PC-3 (cell line): ENCODE measurements at regions not wholly inside any gene's neighbourhood (a gene's known extent, or its start where the extent isn't known, plus 50 kb on each side); places are given as distances from the start of the nearest gene placed in this dataset.

Source experiments
- ATAC-seq: fragments of 200-7000 bp; cut with Tn5 transposase; 2 replicates; pipeline ENCODE4 v1.9.1; 2020; ENCODE audit warnings: mild to moderate bottlenecking, moderate library complexity
- BruUV-seq: library from RNA; stranded (reverse); fragments of 400-500 nt; replicated peaks from 2 replicates; lab custom pipeline; 2021; lab: Mats Ljungman, UMichigan
- CTCF ChIA-PET: fragments of 300-600 bp; sonication (Branson Sonifier 250); formaldehyde crosslinking; loops from one replicate; lab custom pipeline; 2022; ENCODE audit warnings: antibody characterized with exemption; lab: Charles Lee
- POLR2A ChIA-PET: fragments of 300-600 bp; sonication (Branson Sonifier 250); formaldehyde crosslinking; loops from one replicate; lab custom pipeline; 2022; ENCODE audit warnings: antibody characterized with exemption; ENCODE audit not compliant: unreplicated experiment; lab: Charles Lee
- DNase-seq: peaks from one replicate; pipeline ENCODE4 v3.0.0-alpha.2; 2015
- H2AFZ ChIP-seq: fragments of 300-600 bp; sonication (generic); 2 replicates; pipeline ENCODE4 v1.6.0; 2016; ENCODE audit warnings: antibody characterized with exemption, low read length
- H3F3A ChIP-seq: fragments of 300-600 bp; sonication (generic); one replicate; pipeline ENCODE4 v1.6.0; 2017; ENCODE audit warnings: antibody characterized with exemption, low read length, control low read depth, mild to moderate bottlenecking; ENCODE audit not compliant: unreplicated experiment
- H3K27ac ChIP-seq: fragments of 300-600 bp; sonication (generic); 2 replicates; pipeline ENCODE4 v1.5.1; 2016; ENCODE audit warnings: mild to moderate bottlenecking, low read length
- H3K27me3 ChIP-seq: fragments of 300-600 bp; sonication (generic); 2 replicates; pipeline ENCODE4 v1.6.1; 2016; ENCODE audit warnings: low read length, mixed read lengths
- H3K36me3 ChIP-seq: fragments of 300-600 bp; sonication (generic); 2 replicates; pipeline ENCODE4 v1.6.1; 2016; ENCODE audit warnings: low read depth, mixed run types, low read length, mixed read lengths
- H3K4me1 ChIP-seq: fragments of 300-600 bp; sonication (generic); 2 replicates; pipeline ENCODE4 v1.5.1; 2016; ENCODE audit warnings: low read length; ENCODE audit not compliant: insufficient read depth
- H3K4me2 ChIP-seq: fragments of 300-600 bp; sonication (generic); 2 replicates; pipeline ENCODE4 v1.6.0; 2016; ENCODE audit warnings: low read length
- H3K4me3 ChIP-seq: fragments of 300-600 bp; sonication (generic); 2 replicates; pipeline ENCODE4 v1.5.1; 2016; ENCODE audit warnings: mild to moderate bottlenecking, low read length, mixed read lengths
- H3K79me2 ChIP-seq: fragments of 300-600 bp; sonication (generic); 2 replicates; pipeline ENCODE4 v1.6.1; 2017; ENCODE audit warnings: low read length, mixed read lengths
- H3K9ac ChIP-seq: fragments of 300-600 bp; sonication (generic); 2 replicates; pipeline ENCODE4 v1.6.0; 2016; ENCODE audit warnings: mild to moderate bottlenecking, low read length
- H3K9me2 ChIP-seq: fragments of 300-600 bp; sonication (generic); replicated peaks from 2 replicates; pipeline ENCODE4 v1.6.1; 2016; ENCODE audit warnings: mixed run types, low read length, mixed read lengths
- H3K9me3 ChIP-seq: fragments of 300-600 bp; sonication (generic); 2 replicates; pipeline ENCODE4 v1.6.1; 2016; ENCODE audit warnings: low read length, mixed read lengths
- H4K20me1 ChIP-seq: fragments of 300-600 bp; sonication (generic); 2 replicates; pipeline ENCODE4 v1.6.1; 2016; ENCODE audit warnings: low read length, mixed read lengths
- CTCF ChIP-seq: fragments of 300-600 bp; sonication (generic); conservative IDR thresholded peaks from 2 replicates; pipeline ENCODE4 v1.5.1; 2017; ENCODE audit warnings: antibody characterized with exemption, low read depth, mild to moderate bottlenecking, low read length
- EZH2 ChIP-seq: fragments of 300-600 bp; sonication (generic); IDR thresholded peaks from one replicate; pipeline ENCODE4 v1.6.1; 2017; ENCODE audit warnings: antibody characterized with exemption, mild to moderate bottlenecking, low read length; ENCODE audit not compliant: unreplicated experiment
- EZH2phosphoT487 ChIP-seq: fragments of 300-600 bp; sonication (generic); IDR thresholded peaks from 2 replicates; pipeline ENCODE4 v1.6.1; 2018; ENCODE audit warnings: mild to moderate bottlenecking, antibody characterized with exemption, low read length, borderline replicate concordance
- intact Hi-C: fragments of 100-400 bp; cut with micrococcal nuclease; formaldehyde crosslinking; loops from 2 replicates; pipeline ENCODE4 v1.9.0; 2023

- no peaks in the 10 kb centered on the region for H3K4me1 ChIP-seq
- H3K9me3 ChIP-seq: no peaks in the 10 kb centered on the region
- peaks cover 65% of the 10 kb centered on the region for H3K27me3 ChIP-seq
- H3K79me2 ChIP-seq: no peaks in the 10 kb centered on the region
- DNase-seq (no peak), ATAC-seq (no peak)
- H3K9ac ChIP-seq: no peak overlapping the region
- POLR2A ChIA-PET: no interaction called here
- H4K20me1 ChIP-seq: no peaks in the 10 kb centered on the region
- H3K27ac ChIP-seq: no peak overlapping the region
- H3K4me2 ChIP-seq: no peak overlapping the region
- TF ChIP-seq EZH2 (no peak), EZH2phosphoT487 (no peak), CTCF (no peak)
- H3F3A ChIP-seq: no peaks in the 10 kb centered on the region
- H3K36me3 ChIP-seq: no peaks in the 10 kb centered on the region
- intact Hi-C loops: no loop called here
- no peak overlapping the region for H3K4me3 ChIP-seq
- no TSS peak for BruUV-seq
- H2AFZ ChIP-seq: no peak overlapping the region
- CTCF ChIA-PET: no interaction called here
- no peaks in the 10 kb centered on the region for H3K9me2 ChIP-seq
Measured at GRCh38 chr20:6906871-6907270, 139.4 kb downstream of the BMP2 start.

DNA sequence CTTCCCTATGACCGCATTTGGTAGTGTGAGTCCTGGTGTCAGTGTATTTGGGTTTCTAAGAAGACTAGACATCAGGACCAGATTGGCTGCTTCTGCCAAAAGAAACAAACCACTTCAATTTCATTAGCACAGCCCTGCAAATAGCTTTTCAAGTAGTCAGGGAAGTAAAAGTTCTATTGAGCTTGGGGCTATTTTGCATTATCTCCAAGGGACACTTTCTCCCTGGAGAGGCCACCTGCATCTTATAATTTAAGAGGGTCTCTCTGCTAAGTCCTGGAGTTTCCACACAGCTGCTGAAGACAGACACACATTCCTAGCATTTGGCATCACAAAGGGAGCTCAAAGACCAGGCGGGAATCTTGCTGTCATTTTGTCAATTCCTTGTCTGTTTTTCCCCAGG, 141.2 kb downstream of the BMP2 start:
- ATAC-seq (no peak), DNase-seq (no peak)
- Histone ChIP-seq H3K9me3 (no peaks in the 10 kb centered on the region), H3K79me2 (no peaks in the 10 kb centered on the region), H3K36me3 (no peaks in the 10 kb centered on the region), H3K4me2 (no peak overlapping the region), H3K4me3 (no peak overlapping the region), H2AFZ (no peak overlapping the region), H4K20me1 (no peaks in the 10 kb centered on the region), H3K27me3 (peaks cover 59% of the 10 kb centered on the region), H3F3A (no peaks in the 10 kb centered on the region), H3K27ac (no peak overlapping the region), H3K9ac (no peak overlapping the region), H3K9me2 (no peaks in the 10 kb centered on the region), H3K4me1 (no peaks in the 10 kb centered on the region)
- intact Hi-C loops: no loop called here
- ChIA-PET CTCF (no interaction called here), POLR2A (no interaction called here)
- no TSS peak for BruUV-seq
- no peak for TF ChIP-seq EZH2phosphoT487
- TF ChIP-seq CTCF: no peak
- no peak for TF ChIP-seq EZH2

- H2AFZ ChIP-seq: no peak overlapping the region
- no peak overlapping the region for H3K9ac ChIP-seq
- no peaks in the 10 kb centered on the region for H3K9me2 ChIP-seq
- no peaks in the 10 kb centered on the region for H3K9me3 ChIP-seq
- no peaks in the 10 kb centered on the region for H3K36me3 ChIP-seq
- DNase-seq (no peak), ATAC-seq (no peak)
- no peaks in the 10 kb centered on the region for H4K20me1 ChIP-seq
- peaks cover 63% of the 10 kb centered on the region for H3K27me3 ChIP-seq
- ChIA-PET POLR2A (no interaction called here), CTCF (no interaction called here)
- no peak overlapping the region for H3K4me3 ChIP-seq
- intact Hi-C loops: no loop called here
- TF ChIP-seq EZH2phosphoT487: no peak
- H3K4me1 ChIP-seq: no peaks in the 10 kb centered on the region
- H3K79me2 ChIP-seq: no peaks in the 10 kb centered on the region
- no peak overlapping the region for H3K27ac ChIP-seq
- H3K4me2 ChIP-seq: no peak overlapping the region
- H3F3A ChIP-seq: no peaks in the 10 kb centered on the region
- BruUV-seq: no TSS peak
Measured at GRCh38 chr20:6909608-6910007, 142.1 kb downstream of the BMP2 start.
